ENCODE measurements at regions not wholly inside any gene's neighbourhood (a gene's known extent, or its start where the extent isn't known, plus 50 kb on each side); places are given as distances from the start of the nearest gene placed in this dataset.
"Not testable (repeated sequence)": the region's sequence is repeated elsewhere in the genome, so short reads cannot be mapped to it uniquely, and the experiment has no call there.

- H3K9ac ChIP-seq (ENCODE audit: low read length) = no peak overlapping the region
- H3K79me2 ChIP-seq (ENCODE audit: low read length) = no peaks in the 10 kb centered on the region
- H3K4me2 ChIP-seq (ENCODE audit: low read depth, low read length) = no peak overlapping the region
- peak overlapping the region; percentile 26; the same call in 1 of the 2 replicates for H2AFZ ChIP-seq (ENCODE audit: low read length)
- no peak overlapping the region for H3K4me3 ChIP-seq (ENCODE audit: low read length)
- no peaks in the 10 kb centered on the region for H3K9me2 ChIP-seq (replicated peaks; ENCODE audit: insufficient read depth, low read length)
- no peaks in the 10 kb centered on the region for H4K20me1 ChIP-seq (ENCODE audit: insufficient read depth, low read length)
- peak; percentile 33 for DNase-seq
- H3K36me3 ChIP-seq (replicated peaks; ENCODE audit: insufficient read depth, low read length) = no peaks in the 10 kb centered on the region
- no peaks in the 10 kb centered on the region for H3K27me3 ChIP-seq (replicated peaks; ENCODE audit: insufficient read depth, low read length)
- no peak overlapping the region for H3K27ac ChIP-seq (ENCODE audit: low read length)
- TF ChIP-seq CTCF (IDR thresholded peaks at IDR 0.05; ENCODE audit: low read length) = peak; percentile 55
- TF ChIP-seq EZH2phosphoT487 (IDR thresholded peaks at IDR 0.05; ENCODE audit: low read length) = no peak
- no peak for TF ChIP-seq EZH2 (optimal IDR thresholded peaks at IDR 0.05; ENCODE audit: low read depth, low read length)
- H3K4me1 ChIP-seq (ENCODE audit: low read length) = no peaks in the 10 kb centered on the region
- no peaks in the 10 kb centered on the region for H3K9me3 ChIP-seq (replicated peaks; ENCODE audit: insufficient read depth, low read length)
- H3F3A ChIP-seq (ENCODE audit: insufficient read depth, low read length) = no peaks in the 10 kb centered on the region
Observed at GRCh38 chr4:85127653-85128052, 161.2 kb upstream of the WDFY3 start.

- no peaks in the 10 kb centered on the region for H3K36me3 ChIP-seq (replicated peaks; ENCODE audit: insufficient read depth, low read length)
- H2AFZ ChIP-seq (ENCODE audit: low read length) = no peak overlapping the region
- H3K79me2 ChIP-seq (ENCODE audit: low read length) = no peaks in the 10 kb centered on the region
- H3K27ac ChIP-seq (ENCODE audit: low read length) = no peak overlapping the region
- H3K4me2 ChIP-seq (ENCODE audit: low read depth, low read length) = no peak overlapping the region
- H4K20me1 ChIP-seq (ENCODE audit: insufficient read depth, low read length) = no peaks in the 10 kb centered on the region
- no peak for TF ChIP-seq EZH2 (optimal IDR thresholded peaks at IDR 0.05; ENCODE audit: low read depth, low read length)
- TF ChIP-seq CTCF (IDR thresholded peaks at IDR 0.05; ENCODE audit: low read length) = no peak
- no peak for TF ChIP-seq EZH2phosphoT487 (IDR thresholded peaks at IDR 0.05; ENCODE audit: low read length)
- no peak overlapping the region for H3K4me3 ChIP-seq (ENCODE audit: low read length)
- H3F3A ChIP-seq (ENCODE audit: insufficient read depth, low read length) = no peaks in the 10 kb centered on the region
- H3K4me1 ChIP-seq (ENCODE audit: low read length) = no peaks in the 10 kb centered on the region
- no peaks in the 10 kb centered on the region for H3K9me2 ChIP-seq (replicated peaks; ENCODE audit: insufficient read depth, low read length)
- DNase-seq = no peak
- no peaks in the 10 kb centered on the region for H3K9me3 ChIP-seq (replicated peaks; ENCODE audit: insufficient read depth, low read length)
- H3K9ac ChIP-seq (ENCODE audit: low read length) = no peak overlapping the region
- no peaks in the 10 kb centered on the region for H3K27me3 ChIP-seq (replicated peaks; ENCODE audit: insufficient read depth, low read length)
Observed at GRCh38 chr4:85128246-85129204, 162.0 kb upstream of the WDFY3 start.

DNA sequence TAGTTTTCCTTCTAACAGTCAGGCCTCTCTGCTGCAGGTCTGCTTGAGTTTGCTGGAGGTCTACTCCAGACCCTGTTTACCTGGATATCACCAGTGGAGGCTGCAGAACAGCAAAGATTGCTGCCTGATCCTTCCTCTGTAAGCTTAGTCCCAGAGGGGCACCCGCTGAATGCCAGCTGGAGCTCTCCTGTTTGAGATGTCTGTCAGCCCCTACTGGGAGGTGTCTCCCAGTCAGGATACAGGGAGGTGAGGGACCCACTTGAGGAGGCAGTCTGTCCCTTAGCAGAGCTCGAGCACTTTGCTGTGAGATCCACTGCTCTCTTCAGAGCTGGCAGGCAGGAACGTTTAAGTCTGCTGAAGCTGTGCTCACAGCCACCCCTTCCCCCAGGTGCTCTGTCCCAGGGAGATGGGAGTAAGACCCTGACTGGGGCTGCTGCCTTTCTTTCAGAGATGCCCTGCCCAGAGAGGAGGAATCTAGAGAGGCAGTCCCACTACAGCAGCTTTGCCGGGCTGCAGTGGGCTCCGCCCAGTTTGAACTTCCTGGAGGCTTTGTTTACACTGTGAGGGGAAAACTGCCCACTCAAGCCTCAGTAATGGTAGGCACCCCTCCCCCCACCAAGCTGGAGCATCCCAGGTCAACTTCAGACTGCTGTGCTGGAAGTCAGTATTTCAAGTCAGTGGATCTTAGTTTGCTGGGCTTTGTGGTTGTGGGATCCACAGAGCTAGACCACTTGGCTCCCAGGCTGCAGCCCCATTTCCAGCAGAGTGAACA is 163.1 kb upstream of the WDFY3 start:
- H3K79me2 ChIP-seq (ENCODE audit: low read length); H2AFZ ChIP-seq (ENCODE audit: low read length); H3K27ac ChIP-seq (ENCODE audit: low read length); DNase-seq; H3K36me3 ChIP-seq (replicated peaks; ENCODE audit: insufficient read depth, low read length); H3K4me2 ChIP-seq (ENCODE audit: low read depth, low read length); H3K9me2 ChIP-seq (replicated peaks; ENCODE audit: insufficient read depth, low read length); H3K4me1 ChIP-seq (ENCODE audit: low read length); H3F3A ChIP-seq (ENCODE audit: insufficient read depth, low read length); H3K9ac ChIP-seq (ENCODE audit: low read length); H3K4me3 ChIP-seq (ENCODE audit: low read length); H4K20me1 ChIP-seq (ENCODE audit: insufficient read depth, low read length); H3K27me3 ChIP-seq (replicated peaks; ENCODE audit: insufficient read depth, low read length); H3K9me3 ChIP-seq (replicated peaks; ENCODE audit: insufficient read depth, low read length): not testable (repeated sequence)
